ENCODE measurements at regions not wholly inside any gene's neighbourhood (a gene's known extent, or its start where the extent isn't known, plus 50 kb on each side); places are given as distances from the start of the nearest gene placed in this dataset.
"Not testable (repeated sequence)": the region's sequence is repeated elsewhere in the genome, so short reads cannot be mapped to it uniquely, and the experiment has no call there.

DNA sequence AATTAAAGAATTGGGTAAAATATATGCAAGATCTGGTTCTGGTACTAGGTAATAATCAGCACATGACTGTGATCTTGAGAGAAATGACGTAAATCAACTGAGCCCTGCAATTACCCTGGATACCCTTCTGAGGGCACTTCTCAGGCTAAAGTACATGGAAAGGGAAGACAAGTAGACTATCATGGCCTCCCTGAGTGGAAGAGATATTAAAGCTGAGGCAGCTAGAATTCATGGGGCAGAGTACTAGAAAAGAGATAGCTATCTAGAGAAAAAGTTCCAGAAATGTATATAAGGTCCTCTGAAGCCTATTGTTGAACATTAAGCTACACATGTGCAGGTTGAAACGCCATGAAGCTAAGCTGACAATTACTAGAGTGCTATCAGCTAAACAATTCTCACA lies 249.6 kb downstream of the NKX6-1 start:
- H3K36me3 ChIP-seq (ENCODE audit: control insufficient read depth, insufficient read depth, low read length), result no peaks in the 10 kb centered on the region
- H3K4me1 ChIP-seq (ENCODE audit: control insufficient read depth, insufficient read depth, low read length), result no peaks in the 10 kb centered on the region
- no peaks in the 10 kb centered on the region for H3K4me1 Mint-ChIP-seq
- DNase-seq (no peak), ATAC-seq (no peak)
- H3K27ac ChIP-seq (ENCODE audit: low read length), result no peak overlapping the region
- H3K4me3 ChIP-seq (ENCODE audit: low read length), result no peak overlapping the region
- H3K36me3 Mint-ChIP-seq, result no peaks in the 10 kb centered on the region
- 76% methylated on average over 2 of the region's 2 CpGs for WGBS (ENCODE audit: insufficient coverage)
- H3K4me3 Mint-ChIP-seq, result no peak overlapping the region
- intact Hi-C loops (cut with micrococcal nuclease), result no loop called here
- peaks cover 11 to 12% of the 10 kb centered on the region in 2 donors for H3K9me3 Mint-ChIP-seq
- H3K27me3 Mint-ChIP-seq (ENCODE audit: low read depth in 2 of 2), result no peaks in the 10 kb centered on the region
- TF ChIP-seq, protein P1, sequence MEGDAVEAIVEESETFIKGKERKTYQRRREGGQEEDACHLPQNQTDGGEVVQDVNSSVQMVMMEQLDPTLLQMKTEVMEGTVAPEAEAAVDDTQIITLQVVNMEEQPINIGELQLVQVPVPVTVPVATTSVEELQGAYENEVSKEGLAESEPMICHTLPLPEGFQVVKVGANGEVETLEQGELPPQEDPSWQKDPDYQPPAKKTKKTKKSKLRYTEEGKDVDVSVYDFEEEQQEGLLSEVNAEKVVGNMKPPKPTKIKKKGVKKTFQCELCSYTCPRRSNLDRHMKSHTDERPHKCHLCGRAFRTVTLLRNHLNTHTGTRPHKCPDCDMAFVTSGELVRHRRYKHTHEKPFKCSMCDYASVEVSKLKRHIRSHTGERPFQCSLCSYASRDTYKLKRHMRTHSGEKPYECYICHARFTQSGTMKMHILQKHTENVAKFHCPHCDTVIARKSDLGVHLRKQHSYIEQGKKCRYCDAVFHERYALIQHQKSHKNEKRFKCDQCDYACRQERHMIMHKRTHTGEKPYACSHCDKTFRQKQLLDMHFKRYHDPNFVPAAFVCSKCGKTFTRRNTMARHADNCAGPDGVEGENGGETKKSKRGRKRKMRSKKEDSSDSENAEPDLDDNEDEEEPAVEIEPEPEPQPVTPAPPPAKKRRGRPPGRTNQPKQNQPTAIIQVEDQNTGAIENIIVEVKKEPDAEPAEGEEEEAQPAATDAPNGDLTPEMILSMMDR (IDR thresholded peaks at IDR 0.05), result no peak
- H3K27ac Mint-ChIP-seq, result no peak overlapping the region
- H3K9me3 ChIP-seq (ENCODE audit: control insufficient read depth, insufficient read depth, low read length), result no peaks in the 10 kb centered on the region
- H3K27me3 ChIP-seq (ENCODE audit: control insufficient read depth, insufficient read depth, low read length), result no peaks in the 10 kb centered on the region

DNA sequence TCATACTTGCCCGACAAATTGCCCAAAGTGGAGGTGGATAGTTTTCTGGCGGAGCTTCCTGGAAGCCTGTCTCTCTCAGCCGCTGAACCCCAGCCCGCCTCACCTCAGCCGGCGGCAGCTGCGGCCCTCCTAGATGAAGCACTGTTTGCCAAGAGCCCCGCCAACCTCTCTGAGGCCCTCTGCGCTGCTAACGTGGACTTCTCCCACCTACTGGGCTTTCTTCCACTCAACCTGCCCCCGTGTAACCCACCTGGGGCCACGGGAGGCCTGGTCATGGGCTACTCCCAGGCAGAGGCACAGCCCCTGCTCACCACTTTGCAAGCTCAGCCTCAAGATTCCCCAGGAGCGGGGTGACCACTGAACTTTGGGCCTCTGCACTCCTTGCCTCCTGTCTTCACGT lies 254.1 kb downstream of the NKX6-1 start:
- ATAC-seq; H3K27me3 Mint-ChIP-seq (ENCODE audit: low read depth in 2 of 2); intact Hi-C loops (cut with micrococcal nuclease); H3K27ac ChIP-seq (ENCODE audit: low read length); H3K4me3 Mint-ChIP-seq; H3K4me1 Mint-ChIP-seq; H3K9me3 Mint-ChIP-seq; H3K36me3 Mint-ChIP-seq; H3K27me3 ChIP-seq (ENCODE audit: control insufficient read depth, insufficient read depth, low read length); H3K9me3 ChIP-seq (ENCODE audit: control insufficient read depth, insufficient read depth, low read length); DNase-seq; H3K27ac Mint-ChIP-seq; H3K4me1 ChIP-seq (ENCODE audit: control insufficient read depth, insufficient read depth, low read length); H3K4me3 ChIP-seq (ENCODE audit: low read length); H3K36me3 ChIP-seq (ENCODE audit: control insufficient read depth, insufficient read depth, low read length): not testable (repeated sequence)
- 92% methylated on average over 13 of the region's 14 CpGs for WGBS (ENCODE audit: insufficient coverage)

GRCh38 chr4:84244346-84244801 lies 254.7 kb downstream of the NKX6-1 start:
- H3K4me1 ChIP-seq (ENCODE audit: control insufficient read depth, insufficient read depth, low read length); H3K36me3 Mint-ChIP-seq; H3K27ac ChIP-seq (ENCODE audit: low read length); H3K27me3 ChIP-seq (ENCODE audit: control insufficient read depth, insufficient read depth, low read length); ATAC-seq; intact Hi-C loops (cut with micrococcal nuclease); H3K27me3 Mint-ChIP-seq (ENCODE audit: low read depth in 2 of 2); H3K36me3 ChIP-seq (ENCODE audit: control insufficient read depth, insufficient read depth, low read length); H3K27ac Mint-ChIP-seq; H3K4me3 ChIP-seq (ENCODE audit: low read length); H3K4me1 Mint-ChIP-seq; H3K9me3 ChIP-seq (ENCODE audit: control insufficient read depth, insufficient read depth, low read length); H3K4me3 Mint-ChIP-seq: not testable (repeated sequence)
- H3K9me3 Mint-ChIP-seq, result peaks cover 8 to 11% of the 10 kb centered on the region in 2 donors
- WGBS (ENCODE audit: insufficient coverage), result 95% methylated on average over 19 of the region's 19 CpGs
- peak in 1 of 2 donors; percentile 1 for DNase-seq

DNA sequence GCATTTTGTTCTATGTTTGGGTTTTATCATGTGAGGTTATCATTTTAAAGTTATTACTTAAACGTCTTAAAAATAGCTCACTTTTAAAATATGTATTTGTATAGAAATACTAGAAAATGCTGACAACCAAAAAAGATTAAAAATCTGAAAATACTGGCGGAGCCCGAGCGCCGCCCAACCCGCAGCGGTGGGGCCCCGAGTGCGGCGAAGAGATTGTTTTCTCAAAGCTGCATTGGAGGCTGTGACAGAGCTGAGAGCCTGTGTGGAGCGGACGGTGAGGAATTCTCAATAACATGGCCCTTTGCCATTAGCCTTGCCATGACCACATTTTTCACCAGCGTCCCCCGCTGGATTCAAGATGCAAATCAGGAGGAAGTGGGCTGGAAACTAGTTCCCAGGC lies 255.4 kb downstream of the NKX6-1 start:
- peaks cover 9 to 11% of the 10 kb centered on the region in 2 donors for H3K9me3 Mint-ChIP-seq
- DNase-seq (no peak), ATAC-seq (no peak)
- Histone ChIP-seq H3K4me3 (ENCODE audit: low read length) (no peak overlapping the region), H3K4me1 (ENCODE audit: control insufficient read depth, insufficient read depth, low read length) (no peaks in the 10 kb centered on the region), H3K27ac (ENCODE audit: low read length) (no peak overlapping the region), H3K36me3 (ENCODE audit: control insufficient read depth, insufficient read depth, low read length) (no peaks in the 10 kb centered on the region), H3K27me3 (ENCODE audit: control insufficient read depth, insufficient read depth, low read length) (no peaks in the 10 kb centered on the region), H3K9me3 (ENCODE audit: control insufficient read depth, insufficient read depth, low read length) (no peaks in the 10 kb centered on the region)
- no peaks in the 10 kb centered on the region for H3K27me3 Mint-ChIP-seq (ENCODE audit: low read depth in 2 of 2)
- intact Hi-C loops (cut with micrococcal nuclease), result no loop called here
- no peak overlapping the region for H3K27ac Mint-ChIP-seq
- H3K4me1 Mint-ChIP-seq, result no peaks in the 10 kb centered on the region
- H3K4me3 Mint-ChIP-seq, result no peak overlapping the region
- TF ChIP-seq, protein P1 (IDR thresholded peaks at IDR 0.05), result no peak
- H3K36me3 Mint-ChIP-seq, result no peaks in the 10 kb centered on the region
- 96% methylated on average over 13 of the region's 14 CpGs for WGBS (ENCODE audit: insufficient coverage)
